ENCODE measurements at regions not wholly inside any gene's neighbourhood (a gene's known extent, or its start where the extent isn't known, plus 50 kb on each side); places are given as distances from the start of the nearest gene placed in this dataset.
A peak's percentile ranks its signal among the peaks of the same experiment; 100 is the strongest.

DNA sequence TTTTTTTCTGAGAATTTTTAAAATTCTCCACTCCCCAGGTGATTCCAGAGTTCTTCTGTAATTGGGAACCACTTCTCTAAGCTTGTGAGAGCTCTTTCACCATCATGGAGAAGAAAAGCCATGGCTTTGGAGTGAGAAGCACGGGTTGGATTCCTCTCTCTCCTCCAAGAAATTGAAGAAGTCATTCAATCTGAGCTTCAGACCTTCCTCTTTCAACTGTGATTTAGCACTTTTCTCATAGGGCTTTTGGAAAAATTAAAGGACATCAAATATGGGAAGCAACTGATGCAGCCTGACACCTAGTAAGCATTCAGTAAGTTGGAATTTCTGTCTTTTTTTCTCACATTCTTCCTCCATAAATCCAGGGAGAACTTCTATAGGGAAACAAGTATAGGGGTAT, 580.4 kb upstream of the KLF4 start:
- no peak for TF ChIP-seq CTCF (IDR thresholded peaks at IDR 0.05; ENCODE audit: low read depth, low read length)
- H3K9me3 ChIP-seq (ENCODE audit: low read depth): no peaks in the 10 kb centered on the region
- no peak overlapping the region for H3K27ac ChIP-seq

DNA sequence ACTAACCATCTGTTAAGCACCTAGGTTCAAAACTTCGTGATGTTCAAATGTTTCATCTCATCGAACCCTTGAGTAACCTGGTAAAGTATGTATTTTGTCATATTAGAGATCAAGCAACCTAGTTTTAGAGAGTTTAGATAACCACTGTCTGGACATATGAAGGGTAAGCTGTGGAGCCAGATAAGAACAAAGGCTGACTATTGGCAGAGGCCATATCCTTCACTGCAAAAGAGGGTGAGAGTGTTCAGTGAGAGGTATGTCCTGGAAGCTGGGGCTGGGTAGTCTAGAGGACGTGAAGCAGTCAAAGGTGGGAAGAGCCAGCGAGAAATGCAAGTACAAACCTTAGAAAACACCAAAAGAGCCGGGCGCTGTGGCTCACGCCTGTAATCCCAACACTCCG, 573.1 kb upstream of the KLF4 start:
- no peak for TF ChIP-seq CTCF (IDR thresholded peaks at IDR 0.05; ENCODE audit: low read depth, low read length)
- no peak for DNase-seq (ENCODE audit: low read depth in 1 of 2, low spot score in 1 of 2)
- no peaks in the 10 kb centered on the region for H3K4me1 ChIP-seq (ENCODE audit: low read depth)
- H3K4me3 ChIP-seq: no peak overlapping the region
- H3K36me3 ChIP-seq: no peaks in the 10 kb centered on the region
- H3K27ac ChIP-seq: no peak overlapping the region
- H3K27me3 ChIP-seq: no peaks in the 10 kb centered on the region
- no peaks in the 10 kb centered on the region for H3K9me3 ChIP-seq (ENCODE audit: low read depth)

More for the DNA sequence above, 580.4 kb upstream of the KLF4 start:
- H3K4me3 ChIP-seq: no peak overlapping the region
- H3K36me3 ChIP-seq: no peaks in the 10 kb centered on the region
- H3K4me1 ChIP-seq (ENCODE audit: low read depth): no peaks in the 10 kb centered on the region
- DNase-seq (ENCODE audit: low read depth in 1 of 2, low spot score in 1 of 2): no peak
- no peaks in the 10 kb centered on the region for H3K27me3 ChIP-seq

DNA sequence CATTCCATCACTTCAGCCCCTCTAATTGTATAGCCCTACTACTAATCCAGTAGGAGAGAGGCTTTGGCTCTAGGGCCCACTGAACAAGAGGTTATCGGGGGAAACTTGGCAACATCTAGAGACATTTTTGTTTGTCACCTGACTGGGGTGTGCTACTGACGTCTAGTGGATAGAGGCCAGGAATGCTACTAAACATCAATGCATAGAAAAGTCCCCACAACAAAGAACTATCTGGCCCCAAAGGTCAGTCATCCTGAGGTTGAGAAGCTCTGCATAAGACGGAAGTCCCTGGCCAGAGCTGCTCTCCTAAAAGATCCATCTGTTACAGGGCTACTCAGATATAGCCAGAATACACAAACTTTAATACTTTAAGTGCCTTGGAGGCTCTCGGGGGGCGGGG, 570.6 kb upstream of the KLF4 start:
- no peak for TF ChIP-seq CTCF (IDR thresholded peaks at IDR 0.05; ENCODE audit: low read depth, low read length)
- no peaks in the 10 kb centered on the region for H3K27me3 ChIP-seq
- no peaks in the 10 kb centered on the region for H3K36me3 ChIP-seq

DNA sequence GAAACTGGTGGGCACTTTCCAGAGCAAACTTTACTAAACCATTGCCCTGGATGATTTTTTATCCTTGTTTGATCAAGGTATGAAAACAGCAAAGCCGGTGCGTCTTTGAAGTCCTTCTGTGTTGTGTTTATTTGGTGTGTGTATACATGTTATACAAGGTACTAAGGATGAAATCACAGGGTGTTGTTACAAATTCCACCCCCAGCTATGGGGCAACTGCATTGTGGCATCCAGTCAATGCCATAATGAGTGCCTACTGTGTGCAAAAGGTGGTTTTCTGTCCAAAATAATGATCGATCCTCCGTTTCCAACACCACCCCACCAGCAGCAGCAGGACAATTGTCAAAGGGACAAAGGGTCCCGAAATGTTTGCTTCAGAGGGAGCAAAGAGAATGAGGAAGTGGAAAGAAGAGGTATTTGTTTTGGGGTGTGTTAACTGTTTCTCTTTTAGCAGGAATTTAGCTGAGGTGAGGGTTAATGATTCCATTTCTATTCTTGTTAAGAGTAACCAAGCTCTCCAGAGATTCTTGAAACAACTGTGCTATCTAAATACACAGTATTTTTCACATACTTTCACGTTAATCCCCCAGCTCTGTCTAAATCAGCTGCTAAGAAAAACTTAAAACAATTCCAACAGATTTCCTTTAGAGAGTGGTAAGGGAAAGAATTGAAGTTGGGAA, 568.7 kb upstream of the KLF4 start:
- H3K36me3 ChIP-seq: no peaks in the 10 kb centered on the region
- no peaks in the 10 kb centered on the region for H3K27me3 ChIP-seq
- no peak overlapping the region for H3K27ac ChIP-seq
- TF ChIP-seq CTCF (IDR thresholded peaks at IDR 0.05; ENCODE audit: low read depth, low read length): no peak
- H3K4me1 ChIP-seq (ENCODE audit: low read depth): no peaks in the 10 kb centered on the region
- H3K9me3 ChIP-seq (ENCODE audit: low read depth): no peaks in the 10 kb centered on the region
- no peak overlapping the region for H3K4me3 ChIP-seq
- no peak for DNase-seq (ENCODE audit: low read depth in 1 of 2, low spot score in 1 of 2)

More for the DNA sequence above, 570.6 kb upstream of the KLF4 start:
- Histone ChIP-seq H3K9me3 (ENCODE audit: low read depth) (no peaks in the 10 kb centered on the region), H3K4me3 (no peak overlapping the region), H3K4me1 (ENCODE audit: low read depth) (no peaks in the 10 kb centered on the region), H3K27ac (no peak overlapping the region)
- DNase-seq (ENCODE audit: low read depth in 1 of 2, low spot score in 1 of 2): no peak

DNA sequence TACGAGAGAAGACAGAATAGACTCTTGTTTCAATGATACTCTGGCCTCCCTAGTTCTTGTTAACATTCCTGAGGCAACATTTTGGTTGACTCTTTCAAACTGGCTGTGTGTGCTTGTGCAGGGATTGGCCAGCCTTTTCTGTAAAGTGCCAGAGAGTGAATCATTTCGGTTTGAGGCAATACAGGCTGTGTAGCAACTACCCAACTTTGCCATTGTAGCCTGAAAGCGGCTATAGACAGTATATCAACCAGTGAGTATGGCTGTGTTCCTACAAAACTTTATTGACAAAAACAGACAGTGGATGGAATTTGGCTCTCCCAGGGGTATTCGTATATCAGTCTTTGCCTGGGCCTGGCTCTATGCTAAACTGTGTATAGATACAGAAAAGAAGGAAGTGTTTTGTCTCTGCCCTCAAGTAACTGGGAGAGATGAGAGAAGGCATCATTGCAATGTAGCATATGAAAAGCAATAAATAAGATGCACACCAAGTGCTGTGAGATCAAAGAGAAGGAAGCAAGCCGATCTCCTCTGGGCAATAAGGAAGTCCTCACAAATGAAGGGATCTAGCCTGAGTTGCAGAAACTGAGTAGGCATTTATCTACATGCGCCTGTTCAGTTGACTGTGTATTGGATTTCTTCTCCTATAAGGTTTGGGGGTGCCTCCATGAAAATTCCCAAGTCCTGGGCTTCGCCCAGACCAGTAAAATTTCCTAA, 568.0 kb upstream of the KLF4 start:
- Histone ChIP-seq H3K9me3 (ENCODE audit: low read depth) (no peaks in the 10 kb centered on the region), H3K4me1 (ENCODE audit: low read depth) (no peaks in the 10 kb centered on the region), H3K36me3 (no peaks in the 10 kb centered on the region), H3K27ac (no peak overlapping the region), H3K4me3 (no peak overlapping the region), H3K27me3 (no peaks in the 10 kb centered on the region)
- DNase-seq (ENCODE audit: low read depth in 1 of 2, low spot score in 1 of 2): peak in 1 of 2 donors; percentile 97
- no peak for TF ChIP-seq CTCF (IDR thresholded peaks at IDR 0.05; ENCODE audit: low read depth, low read length)
